GM23248 (cell line): ENCODE measurements at regions not wholly inside any gene's neighbourhood (a gene's known extent, or its start where the extent isn't known, plus 50 kb on each side); places are given as distances from the start of the nearest gene placed in this dataset.

Experiments
- DNase-seq: peaks from one replicate; pipeline ENCODE4 v3.0.0-alpha.2; 2015
- H2AFZ ChIP-seq: fragments of 200-600 bp; sonication (generic); 2 replicates; pipeline ENCODE4 v1.6.1; 2016; ENCODE audit warnings: antibody characterized with exemption
- H3F3A ChIP-seq: fragments of 200-600 bp; sonication (generic); 2 replicates; pipeline ENCODE4 v1.6.1; 2016; ENCODE audit warnings: mild to moderate bottlenecking, antibody characterized with exemption, mixed run types; ENCODE audit not compliant: insufficient read depth
- H3K27ac ChIP-seq: fragments of 200-600 bp; sonication (generic); 2 replicates; pipeline ENCODE4 v1.5.1; 2016; ENCODE audit warnings: mild to moderate bottlenecking
- H3K27me3 ChIP-seq: fragments of 200-600 bp; sonication (generic); replicated peaks from 2 replicates; pipeline ENCODE4 v1.6.1; 2016; ENCODE audit warnings: mild to moderate bottlenecking; ENCODE audit not compliant: insufficient read depth
- H3K36me3 ChIP-seq: fragments of 200-600 bp; sonication (generic); 2 replicates; pipeline ENCODE4 v1.6.1; 2016; ENCODE audit warnings: low read depth, mild to moderate bottlenecking
- H3K4me1 ChIP-seq: fragments of 200-600 bp; sonication (generic); 2 replicates; pipeline ENCODE4 v1.6.1; 2016; ENCODE audit warnings: mild to moderate bottlenecking; ENCODE audit not compliant: insufficient read depth
- H3K4me2 ChIP-seq: fragments of 200-600 bp; sonication (generic); one replicate; pipeline ENCODE4 v1.6.1; 2016; ENCODE audit warnings: mild to moderate bottlenecking; ENCODE audit not compliant: unreplicated experiment
- H3K4me3 ChIP-seq: fragments of 200-600 bp; sonication (generic); 2 replicates; pipeline ENCODE4 v1.5.1; 2016; ENCODE audit warnings: mild to moderate bottlenecking
- H3K79me2 ChIP-seq: fragments of 200-600 bp; sonication (generic); 2 replicates; pipeline ENCODE4 v1.6.1; 2016; ENCODE audit warnings: mild to moderate bottlenecking; ENCODE audit not compliant: insufficient read depth
- H3K9ac ChIP-seq: fragments of 200-600 bp; sonication (generic); 2 replicates; pipeline ENCODE4 v1.6.1; 2016; ENCODE audit warnings: mild to moderate bottlenecking
- H3K9me2 ChIP-seq: fragments of 200-600 bp; sonication (generic); 2 replicates; pipeline ENCODE4 v1.6.1; 2016; ENCODE audit warnings: mixed run types, mild to moderate bottlenecking, moderate library complexity; ENCODE audit not compliant: insufficient read depth
- H3K9me3 ChIP-seq: fragments of 200-600 bp; sonication (generic); one replicate; pipeline ENCODE4 v1.6.1; 2017; ENCODE audit warnings: low read depth
- H4K20me1 ChIP-seq: fragments of 200-600 bp; sonication (generic); 2 replicates; pipeline ENCODE4 v1.6.0; 2016; ENCODE audit not compliant: insufficient read depth
- EZH2 ChIP-seq: fragments of 200-600 bp; sonication (generic); IDR thresholded peaks from 2 replicates; pipeline ENCODE4 v1.6.1; 2018; ENCODE audit warnings: antibody characterized with exemption, mild to moderate bottlenecking; ENCODE audit not compliant: insufficient read depth, poor library complexity, severe bottlenecking
- EZH2phosphoT487 ChIP-seq: fragments of 200-600 bp; sonication (generic); IDR thresholded peaks from 2 replicates; pipeline ENCODE4 v1.6.1; 2018; ENCODE audit warnings: antibody characterized with exemption, moderate library complexity, mild to moderate bottlenecking, low read depth; ENCODE audit not compliant: insufficient read depth
- WGBS, 2 experiments: methylation state at CpG; one replicate each; pipeline ENCODE4 v1.1.6; 2015 to 2017; ENCODE audit warnings: low lambda C conversion rate in 2 of 2, low coverage in 1 of 2; ENCODE audit errors: missing lambda C conversion rate in 2 of 2; 5-methylcytosine and 5-hydroxymethylcytosine counted together
- in situ Hi-C: fragments of 300-500 bp; cut with MboI; formaldehyde crosslinking; loops from 2 replicates; pipeline ENCODE4 v1.15.0; 2020

- in situ Hi-C loops: no loop called here
- no peak for TF ChIP-seq EZH2
- no peak for TF ChIP-seq EZH2phosphoT487
- no peaks in the 10 kb centered on the region for H3F3A ChIP-seq
- no peaks in the 10 kb centered on the region for H3K9me2 ChIP-seq
- H3K27ac ChIP-seq: no peak overlapping the region
- H3K4me3 ChIP-seq: no peak overlapping the region
- H3K4me1 ChIP-seq: no peaks in the 10 kb centered on the region
- no peaks in the 10 kb centered on the region for H3K9me3 ChIP-seq
- H3K36me3 ChIP-seq: no peaks in the 10 kb centered on the region
- WGBS, 2 experiments: 32 to 46% methylated on average over 1 of the region's 1 CpG
- no peaks in the 10 kb centered on the region for H4K20me1 ChIP-seq
- H3K27me3 ChIP-seq: no peaks in the 10 kb centered on the region
- H3K4me2 ChIP-seq: no peak overlapping the region
- H3K79me2 ChIP-seq: no peaks in the 10 kb centered on the region
- DNase-seq: no peak
- no peak overlapping the region for H3K9ac ChIP-seq
- no peak overlapping the region for H2AFZ ChIP-seq
Observed at GRCh38 chr15:47553947-47554346, 163.4 kb upstream of the SEMA6D start.

GRCh38 chr15:47561102-47561501, 156.2 kb upstream of the SEMA6D start:
- in situ Hi-C loops: no loop called here
- no peak overlapping the region for H3K27ac ChIP-seq
- H3F3A ChIP-seq: no peaks in the 10 kb centered on the region
- H2AFZ ChIP-seq: no peak overlapping the region
- no peaks in the 10 kb centered on the region for H3K9me2 ChIP-seq
- no peaks in the 10 kb centered on the region for H3K4me1 ChIP-seq
- peaks cover 4% of the 10 kb centered on the region for H3K9me3 ChIP-seq
- no peak overlapping the region for H3K4me3 ChIP-seq
- H3K79me2 ChIP-seq: no peaks in the 10 kb centered on the region
- WGBS, 2 experiments: 0% methylated on average over 1 of the region's 1 CpG
- DNase-seq: peak; percentile 1
- no peak overlapping the region for H3K9ac ChIP-seq
- H4K20me1 ChIP-seq: no peaks in the 10 kb centered on the region
- H3K27me3 ChIP-seq: no peaks in the 10 kb centered on the region
- no peaks in the 10 kb centered on the region for H3K36me3 ChIP-seq
- H3K4me2 ChIP-seq: no peak overlapping the region
- TF ChIP-seq EZH2 (no peak), EZH2phosphoT487 (no peak)

- no peaks in the 10 kb centered on the region for H3K36me3 ChIP-seq
- no peaks in the 10 kb centered on the region for H3K9me3 ChIP-seq
- TF ChIP-seq EZH2 (no peak), EZH2phosphoT487 (no peak)
- no peak for DNase-seq
- H3K9ac ChIP-seq: no peak overlapping the region
- WGBS, 2 experiments: 65 to 69% methylated on average over 3 of the region's 3 CpGs
- no peak overlapping the region for H3K27ac ChIP-seq
- no peaks in the 10 kb centered on the region for H3K27me3 ChIP-seq
- no peak overlapping the region for H3K4me2 ChIP-seq
- H4K20me1 ChIP-seq: no peaks in the 10 kb centered on the region
- in situ Hi-C loops: no loop called here
- no peak overlapping the region for H3K4me3 ChIP-seq
- H3K9me2 ChIP-seq: no peaks in the 10 kb centered on the region
- H3K79me2 ChIP-seq: no peaks in the 10 kb centered on the region
- H2AFZ ChIP-seq: no peak overlapping the region
- no peaks in the 10 kb centered on the region for H3F3A ChIP-seq
- no peaks in the 10 kb centered on the region for H3K4me1 ChIP-seq
Observed at GRCh38 chr15:47565949-47566348, 151.4 kb upstream of the SEMA6D start.

GRCh38 chr15:47566610-47567009, 150.7 kb upstream of the SEMA6D start:
- Histone ChIP-seq H3K4me3 (no peak overlapping the region), H3K4me2 (no peak overlapping the region), H2AFZ (no peak overlapping the region), H3K9ac (no peak overlapping the region), H3K9me2 (no peaks in the 10 kb centered on the region), H3F3A (no peaks in the 10 kb centered on the region), H3K36me3 (no peaks in the 10 kb centered on the region), H3K4me1 (no peaks in the 10 kb centered on the region), H3K27me3 (no peaks in the 10 kb centered on the region), H3K27ac (no peak overlapping the region), H4K20me1 (no peaks in the 10 kb centered on the region), H3K79me2 (no peaks in the 10 kb centered on the region), H3K9me3 (no peaks in the 10 kb centered on the region)
- in situ Hi-C loops: no loop called here
- no peak for DNase-seq
- 57 to 65% methylated on average over 6 of the region's 6 CpGs for WGBS, 2 experiments
- TF ChIP-seq EZH2phosphoT487 (no peak), EZH2 (no peak)

- 55 to 64% methylated on average over 2 of the region's 2 CpGs for WGBS, 2 experiments
- Histone ChIP-seq H3F3A (no peaks in the 10 kb centered on the region), H3K4me2 (no peak overlapping the region), H3K4me1 (no peaks in the 10 kb centered on the region), H3K36me3 (no peaks in the 10 kb centered on the region), H3K9ac (no peak overlapping the region), H3K4me3 (no peak overlapping the region), H4K20me1 (no peaks in the 10 kb centered on the region), H3K9me2 (no peaks in the 10 kb centered on the region), H3K27ac (no peak overlapping the region), H3K27me3 (no peaks in the 10 kb centered on the region), H3K9me3 (no peaks in the 10 kb centered on the region), H2AFZ (no peak overlapping the region), H3K79me2 (no peaks in the 10 kb centered on the region)
- in situ Hi-C loops: no loop called here
- TF ChIP-seq EZH2 (no peak), EZH2phosphoT487 (no peak)
- no peak for DNase-seq
Observed at GRCh38 chr15:47568030-47568429, 149.3 kb upstream of the SEMA6D start.
